Dermis microvascular lymphatic vessel endothelial cell (primary cell): ENCODE measurements at regions not wholly inside any gene's neighbourhood (a gene's known extent, or its start where the extent isn't known, plus 50 kb on each side); places are given as distances from the start of the nearest gene placed in this dataset.
A peak's percentile ranks its signal among the peaks of the same experiment; 100 is the strongest.
"Not testable (repeated sequence)": the region's sequence is repeated elsewhere in the genome, so short reads cannot be mapped to it uniquely, and the experiment has no call there.

Source experiments
- DNase-seq, 2 donors: peaks; one replicate each; pipeline versions ENCODE4 v3.0.0 to v3.0.0-alpha.2; 2010; ENCODE audit warnings: low read depth in 2 of 2

DNA sequence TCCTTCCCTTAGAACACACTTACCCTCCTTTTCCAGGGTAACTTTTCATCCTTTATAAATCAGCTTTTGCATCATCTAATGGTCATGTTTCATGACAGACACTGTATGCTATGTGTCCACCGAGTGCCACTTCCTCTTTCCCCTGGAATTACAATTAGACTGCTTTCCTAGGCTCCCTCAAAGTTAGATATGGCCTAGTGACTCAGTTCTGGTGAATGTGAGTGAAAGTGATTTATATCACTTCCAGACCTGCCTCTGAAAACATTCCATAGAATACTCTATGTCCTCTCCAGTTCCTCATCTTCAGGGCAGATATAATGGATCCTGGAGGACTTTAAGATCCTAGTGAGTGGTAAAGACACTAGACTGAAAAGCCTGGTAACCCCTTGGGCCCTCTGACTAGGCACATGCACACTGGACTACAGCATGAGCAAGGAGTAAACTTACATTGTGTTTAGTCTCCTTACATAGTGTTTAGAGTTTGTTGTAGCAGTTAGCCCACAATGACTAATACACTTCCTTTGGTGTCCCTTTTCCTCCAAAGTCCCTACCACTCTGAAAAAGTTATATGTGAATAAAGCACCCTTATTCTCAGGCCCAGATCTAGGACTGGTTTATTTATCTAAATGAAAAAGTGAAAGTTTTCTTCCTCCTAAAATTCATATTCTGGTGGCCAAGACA, 59.3 kb downstream of the GPR88 start:
- peak; percentile 7 to 89 for DNase-seq

DNA sequence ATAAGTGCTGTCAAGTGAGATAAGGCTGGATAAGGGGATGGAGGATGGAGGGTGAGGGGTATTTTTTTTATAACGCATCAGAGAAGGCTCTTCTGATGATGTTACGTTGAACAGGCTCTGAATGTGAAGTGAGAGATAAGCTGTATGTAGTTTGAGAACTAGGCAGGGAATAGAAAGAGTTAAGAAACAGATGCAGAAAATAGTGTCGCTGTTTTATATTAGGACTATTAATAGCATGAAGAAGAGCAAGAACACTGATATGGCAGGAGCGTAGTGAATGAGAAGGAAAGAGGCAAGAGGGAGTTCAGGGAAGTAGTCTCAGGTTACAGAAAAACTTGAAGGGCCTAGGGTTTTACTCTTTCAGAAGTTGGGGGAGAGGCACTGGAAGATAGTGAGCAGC, 59.8 kb downstream of the GPR88 start:
- DNase-seq, result no peak

DNA sequence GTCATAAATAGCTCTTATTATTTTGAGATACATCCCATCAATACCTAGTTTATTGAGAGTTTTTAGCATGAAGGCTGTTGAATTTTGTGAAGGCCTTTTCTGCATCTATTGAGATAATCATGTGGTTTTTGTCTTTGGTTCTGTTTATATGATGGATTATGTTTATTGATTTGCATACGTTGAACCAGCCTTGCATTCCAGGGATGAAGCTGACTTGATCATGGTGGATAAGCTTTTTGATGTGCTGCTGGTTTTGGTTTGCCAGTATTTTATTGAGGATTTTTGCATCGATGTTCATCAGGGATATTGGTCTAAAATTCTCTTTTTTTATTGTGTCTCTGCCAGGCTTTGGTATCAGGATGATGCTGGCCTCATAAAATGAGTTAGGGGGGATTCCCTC, 62.4 kb downstream of the GPR88 start:
- DNase-seq, result not testable (repeated sequence)

DNA sequence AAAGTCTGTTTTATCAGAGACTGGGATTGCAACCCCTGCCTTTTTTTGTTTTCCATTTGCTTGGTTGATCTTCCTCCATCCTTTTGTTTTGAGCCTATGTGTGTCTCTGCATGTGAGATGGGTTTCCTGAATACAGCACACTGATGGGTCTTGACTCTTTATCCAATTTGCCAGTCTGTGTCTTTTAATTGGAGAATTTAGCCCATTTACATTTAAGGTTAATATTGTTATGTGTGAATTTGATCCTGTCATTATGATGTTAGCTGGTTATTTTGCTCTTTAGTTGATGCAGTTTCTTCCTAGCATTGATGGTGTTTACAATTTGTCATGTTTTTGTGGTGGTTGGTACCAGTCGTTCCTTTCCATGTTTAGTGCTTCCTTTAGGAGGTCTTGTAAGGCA, 64.1 kb downstream of the GPR88 start:
- not testable (repeated sequence) for DNase-seq

DNA sequence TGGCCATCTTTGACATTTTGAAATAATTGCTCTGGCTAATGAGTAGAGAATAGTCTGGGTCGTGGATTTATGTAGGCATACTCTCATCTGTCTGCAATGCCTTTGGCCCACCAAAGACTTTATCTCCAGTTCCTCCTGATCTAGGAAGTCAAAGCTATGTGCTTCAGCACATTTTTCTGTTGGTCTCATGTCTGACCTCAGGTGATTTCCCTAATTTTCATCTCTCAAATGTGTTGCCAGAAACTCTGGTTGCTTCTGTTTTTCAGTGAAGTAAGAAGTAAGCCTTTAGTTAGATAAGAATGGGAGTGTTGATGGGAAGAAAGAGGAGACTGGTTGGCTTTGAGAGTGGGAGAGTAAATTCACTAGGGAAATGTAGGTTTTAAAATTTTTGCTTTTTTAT, 66.4 kb downstream of the GPR88 start:
- no peak for DNase-seq

DNA sequence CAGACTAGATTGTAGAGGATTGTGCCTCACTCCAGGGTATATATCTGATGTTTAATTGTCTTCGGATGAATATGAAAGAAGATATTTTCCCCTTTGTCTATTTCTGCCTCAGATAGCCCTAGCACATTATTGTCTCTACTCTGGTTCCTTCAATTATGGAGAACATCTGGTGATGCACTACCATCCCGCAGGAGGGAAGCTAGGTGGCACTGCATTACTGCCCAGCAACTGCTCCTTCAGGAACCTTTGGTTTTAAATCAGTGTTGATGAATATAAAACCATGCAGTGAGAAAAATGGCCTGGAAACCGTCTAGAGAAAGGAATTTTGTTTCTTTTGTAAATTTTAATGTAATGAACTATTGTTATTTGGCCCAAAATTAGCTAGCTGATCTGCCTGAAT, 68.5 kb downstream of the GPR88 start:
- peak; percentile 10 to 76 for DNase-seq

DNA sequence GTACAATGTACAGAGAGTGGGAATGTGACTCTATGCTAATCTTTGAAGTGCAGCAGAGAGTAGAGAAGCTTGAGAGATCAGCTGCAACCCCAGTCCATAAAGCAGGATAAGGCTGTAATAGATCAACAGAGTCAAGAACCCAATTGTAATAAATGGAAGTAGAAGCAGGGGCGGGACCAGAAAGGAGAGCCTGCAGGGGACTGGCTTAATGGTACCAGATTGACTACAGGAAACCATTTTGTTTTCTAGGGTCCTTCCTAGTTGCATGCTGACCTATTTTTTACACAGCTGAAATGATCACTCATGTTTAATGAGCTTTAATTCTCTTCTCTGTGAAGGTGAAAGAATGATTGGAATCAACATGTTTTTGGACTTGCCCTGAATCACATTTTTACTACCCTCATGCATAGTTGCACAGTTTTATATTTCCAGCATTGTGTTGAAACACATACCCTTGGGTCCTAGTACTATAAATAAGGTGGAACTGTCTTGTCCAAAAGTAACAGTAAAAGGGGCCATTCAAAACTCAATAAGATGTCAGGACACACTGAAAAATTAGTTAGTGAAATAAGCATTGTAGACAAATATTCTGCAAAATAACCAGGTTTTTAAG, 69.8 kb downstream of the GPR88 start:
- no peak for DNase-seq

DNA sequence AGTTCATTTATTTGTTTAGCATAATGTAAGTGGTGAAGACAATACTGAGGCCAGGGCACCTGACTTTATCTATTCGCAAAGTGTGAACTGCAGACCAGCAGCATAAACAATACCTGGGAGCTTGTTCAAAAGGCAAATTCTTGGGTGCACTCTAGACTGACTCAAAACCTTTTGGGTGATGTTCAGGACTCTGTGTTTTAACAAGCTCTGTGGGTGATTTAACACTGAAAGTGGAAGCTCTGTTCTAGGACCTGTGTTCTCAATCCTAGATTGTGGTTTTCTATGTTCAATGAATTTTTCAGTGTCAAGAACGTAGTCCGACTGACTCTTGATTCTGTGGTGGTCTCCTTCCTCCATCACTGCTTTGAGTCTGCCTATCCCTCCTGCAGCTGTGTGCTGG, 71.9 kb downstream of the GPR88 start:
- DNase-seq, result no peak

DNA sequence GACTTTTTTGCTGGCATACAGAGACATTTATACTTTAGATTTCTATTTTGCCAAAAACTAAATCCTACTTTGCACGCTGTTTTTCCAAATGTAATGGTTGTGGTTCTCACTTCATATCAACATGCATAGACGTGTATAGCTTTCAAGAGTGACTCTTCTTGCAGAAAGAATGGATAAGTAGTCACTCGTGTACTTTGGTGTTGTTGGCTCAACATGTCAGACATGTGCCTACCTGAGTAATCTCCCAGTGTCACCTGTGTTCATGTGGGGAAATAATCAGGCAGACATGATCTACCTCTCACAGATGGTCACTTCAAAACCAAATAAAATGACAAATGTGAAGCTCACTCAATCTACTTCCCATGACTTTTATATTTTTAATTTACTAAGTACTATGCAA, 73.1 kb downstream of the GPR88 start:
- DNase-seq, result no peak

DNA sequence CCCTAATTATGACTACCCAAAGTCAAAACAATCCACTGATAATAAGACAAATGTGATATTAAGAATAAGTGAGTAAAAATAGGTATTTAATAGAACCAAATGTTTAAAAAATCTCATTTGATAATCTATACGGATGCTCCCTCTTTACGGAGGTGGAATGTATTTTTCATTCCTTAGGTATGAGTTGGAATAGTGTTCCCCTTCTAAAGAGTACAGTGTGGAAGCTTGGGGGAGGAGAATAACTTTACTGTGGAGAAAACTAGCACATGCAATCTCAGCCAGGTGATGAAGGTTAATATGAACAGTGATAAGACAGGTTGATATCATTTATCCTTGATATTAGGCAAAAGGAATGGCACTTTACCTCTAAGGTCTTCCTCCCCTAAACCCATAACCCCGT, 74.6 kb downstream of the GPR88 start:
- DNase-seq, result no peak

DNA sequence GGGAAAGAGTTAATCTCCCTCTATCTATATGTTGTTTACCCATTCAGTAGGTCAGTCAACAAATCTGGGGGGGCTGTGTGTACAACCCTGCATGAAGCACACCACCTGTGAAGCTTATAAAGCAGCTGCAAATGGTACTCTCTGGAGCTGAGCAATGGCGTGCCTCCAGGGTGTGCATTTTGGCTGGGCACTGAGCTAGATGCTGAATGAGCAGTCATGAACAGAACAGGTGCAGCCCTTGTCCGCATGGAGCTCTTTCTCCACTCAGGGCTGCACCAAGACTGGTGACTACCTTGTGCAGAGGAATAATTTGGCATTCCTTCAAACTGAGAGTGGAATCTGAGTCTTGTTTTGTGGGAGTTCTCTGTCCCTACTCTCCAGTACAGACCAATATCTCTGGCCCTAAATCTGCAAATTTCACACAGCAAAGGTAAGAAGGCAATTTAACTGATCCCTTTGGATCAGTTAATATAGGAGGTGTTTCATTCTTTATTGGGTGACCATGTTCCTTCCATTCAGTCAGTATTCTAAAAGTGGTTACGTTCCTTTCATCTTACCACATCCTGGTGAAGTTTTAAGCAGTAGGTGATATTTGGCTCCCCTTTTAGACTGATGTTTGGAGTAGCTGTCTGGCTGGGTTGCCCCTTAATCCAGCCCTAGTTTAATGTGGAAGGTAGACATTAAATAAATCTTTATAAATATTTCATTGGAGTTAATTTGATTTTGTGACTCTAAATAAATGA, 76.0 kb downstream of the GPR88 start:
- no peak for DNase-seq

DNA sequence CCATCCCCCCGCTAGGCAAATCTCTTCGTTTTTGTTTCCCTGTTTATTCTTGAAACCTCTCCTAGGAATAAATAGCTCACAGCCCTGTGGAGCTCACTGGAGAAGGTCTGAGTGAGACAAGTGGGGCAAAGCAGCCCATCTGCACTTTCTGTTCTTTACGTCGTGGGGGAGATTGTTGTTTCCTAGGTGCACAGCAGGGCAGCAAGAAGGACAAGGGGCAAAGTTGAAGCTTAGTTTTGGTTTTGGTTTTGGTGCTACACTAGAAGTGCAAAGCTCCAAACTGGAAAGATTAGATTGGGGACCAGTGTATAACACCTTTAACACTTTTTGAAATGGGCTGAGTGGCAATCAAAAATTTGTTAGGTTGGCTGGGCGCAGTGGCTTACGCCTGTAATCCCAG, 76.6 kb downstream of the GPR88 start:
- DNase-seq, result no peak

DNA sequence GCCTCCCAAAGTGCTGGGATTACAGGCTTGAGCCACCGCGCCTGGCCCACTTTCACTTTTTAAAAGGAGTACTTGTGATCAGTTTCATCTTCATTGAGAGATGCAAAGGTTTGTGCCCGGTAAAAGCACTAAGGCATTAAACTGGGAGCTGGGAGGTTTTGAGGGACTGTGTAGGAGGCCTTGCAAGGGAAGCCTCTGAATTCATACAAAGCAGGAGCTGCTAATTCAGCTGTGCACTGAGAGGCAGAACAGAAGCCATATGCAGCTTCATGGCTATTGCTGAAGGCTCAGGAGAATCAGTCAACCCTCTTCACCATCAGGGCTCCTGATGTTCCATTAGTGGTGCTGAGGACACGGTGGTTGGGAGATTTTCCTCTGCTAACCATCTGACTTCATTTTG, 77.7 kb downstream of the GPR88 start:
- no peak for DNase-seq

DNA sequence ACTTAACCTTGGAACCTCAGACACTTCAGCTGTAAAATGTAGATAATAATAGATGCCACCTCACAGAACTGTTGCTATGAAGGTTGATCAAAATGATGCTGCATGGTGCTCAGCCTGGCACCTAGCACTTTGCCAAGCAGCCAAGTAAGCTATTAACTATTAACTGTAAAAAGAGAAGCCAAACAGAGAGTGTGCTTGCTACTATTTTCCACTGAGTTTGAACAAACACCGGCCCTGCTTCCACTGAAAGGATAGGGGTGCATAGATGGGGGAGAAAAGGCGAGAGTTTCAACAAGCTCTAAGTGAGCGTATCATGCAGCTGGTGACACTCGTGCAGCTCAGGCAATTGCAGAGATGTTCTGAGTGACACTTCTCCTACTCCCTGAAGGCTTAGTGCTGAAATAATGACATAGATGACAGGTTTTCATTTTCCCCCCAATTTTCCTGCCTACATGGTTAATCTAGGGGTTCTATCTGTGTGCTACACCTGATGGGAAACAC, 78.2 kb downstream of the GPR88 start:
- DNase-seq, result no peak

DNA sequence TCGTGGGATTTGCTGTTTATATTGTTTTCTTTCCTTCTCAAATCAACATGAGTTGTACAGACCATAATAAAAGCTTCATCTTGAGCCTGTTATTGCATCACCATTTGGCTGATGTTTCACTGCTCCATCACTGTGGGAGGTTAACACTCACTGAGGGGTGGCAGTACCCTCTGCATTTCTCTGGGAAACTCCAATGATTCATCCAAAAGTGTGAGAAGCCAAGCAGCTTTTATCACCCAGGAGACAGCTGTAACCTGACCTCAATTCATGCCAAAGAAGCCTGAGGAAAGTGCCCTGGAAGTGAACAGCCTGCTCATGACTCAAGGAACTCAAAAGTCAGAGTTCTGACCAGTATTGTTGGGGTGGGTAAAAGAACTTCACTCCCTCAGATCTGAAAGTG, 84.1 kb downstream of the GPR88 start:
- DNase-seq, result peak in 1 of 2 donors; percentile 92

DNA sequence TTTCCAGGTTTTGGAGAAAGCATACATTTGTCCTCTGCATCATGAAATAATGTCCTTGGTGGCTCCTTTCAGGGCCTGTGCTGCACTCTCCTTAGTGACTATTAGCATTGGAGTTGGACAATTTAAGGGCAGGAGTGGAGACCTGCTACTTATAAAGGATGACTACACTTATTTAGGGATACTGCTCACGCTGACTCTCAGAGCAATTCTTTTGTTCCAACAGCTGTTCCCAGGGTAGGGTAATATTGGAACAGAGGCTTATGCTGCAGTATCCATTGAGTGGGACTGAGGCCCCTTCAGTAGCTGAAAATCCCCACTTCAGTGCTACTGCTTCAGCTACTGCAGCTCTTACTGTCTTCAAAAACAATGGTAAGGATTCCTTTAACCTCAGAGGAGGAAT, 84.6 kb downstream of the GPR88 start:
- peak in 1 of 2 donors; percentile 7 for DNase-seq

DNA sequence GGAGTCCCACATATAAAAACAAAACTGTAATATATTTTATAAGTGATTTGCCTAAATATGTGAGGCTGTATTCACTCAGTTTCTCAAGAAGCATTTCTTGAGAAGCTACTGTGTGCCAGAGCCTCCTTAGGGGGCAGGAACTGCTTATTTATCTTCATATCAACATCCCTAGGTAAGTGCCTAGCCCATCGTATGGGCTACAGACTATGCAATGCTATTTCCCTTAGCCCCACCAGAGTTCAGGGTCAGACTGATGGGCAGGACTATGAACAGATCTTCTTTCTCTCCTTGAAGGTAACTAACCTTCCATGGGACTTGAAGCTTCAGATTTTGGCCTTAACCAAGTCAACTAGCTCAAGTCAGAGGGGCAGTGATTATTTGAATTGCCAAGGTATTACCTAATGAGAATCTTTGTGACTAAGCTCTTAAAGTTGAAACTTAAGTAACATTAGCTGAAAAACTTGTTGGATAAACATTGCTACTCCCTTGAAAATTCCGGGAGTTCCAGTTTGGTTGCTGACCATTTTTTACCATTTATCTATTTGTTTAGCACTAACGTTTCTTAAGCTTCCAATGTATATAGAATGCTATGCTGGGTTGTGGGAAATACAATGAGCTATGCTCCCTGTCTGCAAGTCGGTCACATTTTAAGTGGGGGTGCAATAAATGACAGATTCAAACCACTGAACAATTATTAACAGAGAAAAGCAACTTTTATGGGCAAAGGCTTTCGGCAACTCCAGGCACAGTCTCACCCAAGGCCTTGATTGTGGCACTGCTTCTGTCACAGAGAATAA, 85.2 kb downstream of the GPR88 start:
- no peak for DNase-seq

DNA sequence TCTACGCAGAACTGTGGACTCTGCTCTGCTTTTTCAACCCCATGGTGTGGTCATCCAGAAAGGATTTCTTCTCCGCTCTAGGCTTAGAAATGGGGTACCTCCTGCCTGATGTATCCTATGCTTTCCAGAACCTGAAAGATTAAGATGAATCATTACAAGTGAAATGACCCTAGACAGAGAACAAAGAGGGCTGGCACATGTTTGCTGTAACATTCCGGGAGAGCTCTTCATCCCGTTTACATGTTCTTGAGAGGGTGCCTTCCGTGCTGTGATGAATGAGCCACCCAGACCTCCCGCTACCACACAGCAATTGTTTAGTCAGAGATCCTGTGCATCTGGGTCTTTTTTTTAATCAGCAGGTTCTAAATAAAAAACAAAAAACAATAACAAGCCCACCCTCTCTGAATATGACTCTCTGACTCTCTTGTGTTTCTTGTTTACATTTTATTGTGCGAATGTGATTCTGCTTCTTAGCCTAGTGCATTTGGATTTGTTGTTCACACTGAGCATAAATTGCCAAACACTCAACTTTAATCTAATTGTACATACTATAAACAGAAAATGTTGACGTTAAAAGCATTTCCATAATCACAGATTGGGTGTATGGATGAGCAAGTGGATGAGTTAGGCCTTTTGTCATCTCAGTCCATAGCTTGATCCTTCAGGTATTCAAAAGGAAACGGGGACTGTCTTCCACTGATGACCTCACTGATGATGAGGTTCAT, 87.1 kb downstream of the GPR88 start:
- DNase-seq, result no peak

DNA sequence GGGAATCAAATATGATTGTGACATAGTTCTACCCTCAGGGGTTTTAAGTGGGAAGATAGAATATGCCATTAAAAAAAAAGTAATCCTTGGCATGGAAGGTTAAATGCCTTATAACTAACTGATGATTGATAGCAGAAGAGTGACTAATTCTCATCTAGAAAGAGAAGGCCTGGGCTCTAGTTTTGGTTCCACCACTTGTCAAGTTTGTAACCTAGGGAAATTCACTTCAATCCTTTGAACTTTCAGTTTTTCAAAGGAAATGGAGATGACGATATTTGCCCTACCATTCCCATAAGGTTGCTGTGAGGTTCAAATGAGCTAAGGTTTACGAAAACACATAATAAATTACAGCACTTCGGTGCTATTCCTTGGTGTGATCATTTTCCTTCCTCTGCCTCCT, 88.5 kb downstream of the GPR88 start:
- DNase-seq, result peak in 1 of 2 donors; percentile 60

DNA sequence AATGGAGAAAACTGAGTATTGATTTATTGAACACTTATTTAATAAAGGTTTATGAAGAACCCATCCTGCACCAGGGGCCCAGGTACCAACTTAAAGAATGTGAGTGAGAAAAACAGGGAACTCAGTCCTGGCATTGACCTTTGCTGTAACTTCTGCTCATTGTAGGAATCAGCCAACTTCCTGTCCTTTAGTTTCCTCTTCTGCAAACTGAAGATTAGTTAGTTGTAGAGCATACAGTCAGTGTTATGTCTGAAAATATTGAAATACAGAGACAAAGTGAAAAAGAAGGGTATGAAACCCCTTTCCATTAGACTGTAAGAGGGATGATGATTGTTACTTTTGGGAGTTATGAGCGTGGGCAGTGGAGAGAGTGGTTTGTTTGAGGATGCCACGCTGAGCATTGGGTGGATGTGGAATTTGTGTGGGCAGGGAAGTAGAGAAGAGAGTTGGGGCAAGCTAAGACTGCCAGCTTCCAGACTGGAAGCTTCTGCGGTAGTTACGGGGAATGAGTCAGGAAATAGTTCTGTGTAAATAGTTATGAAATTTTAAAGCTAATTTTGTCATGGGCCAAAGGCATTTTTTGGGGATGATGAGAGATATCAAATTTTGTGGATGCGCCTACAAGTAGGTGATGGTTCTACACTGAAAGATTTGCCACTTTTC, 89.2 kb downstream of the GPR88 start:
- DNase-seq, result peak in 1 of 2 donors; percentile 43

DNA sequence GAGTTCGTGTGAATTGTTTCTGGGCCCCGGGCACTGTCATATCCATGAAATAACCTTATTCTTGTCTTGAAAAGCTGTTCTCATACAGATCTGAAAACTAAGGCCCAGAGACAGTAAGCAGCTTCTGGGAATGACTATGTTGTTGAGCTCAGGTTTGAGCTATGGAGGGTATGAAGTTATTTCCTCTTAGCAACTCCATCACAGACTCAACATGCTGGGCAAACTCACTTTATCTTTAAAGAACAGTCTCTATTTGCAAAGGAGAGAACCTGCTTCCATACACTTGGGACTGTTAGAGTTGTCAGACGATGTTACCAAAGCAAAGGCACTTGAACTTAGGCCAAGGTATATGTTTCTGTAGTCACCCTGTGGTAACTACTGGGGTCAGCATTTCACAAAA, 90.0 kb downstream of the GPR88 start:
- DNase-seq, result no peak
